Left kidney (tissue), 1 donor: ENCODE measurements at regions not wholly inside any gene's neighbourhood (a gene's known extent, or its start where the extent isn't known, plus 50 kb on each side); places are given as distances from the start of the nearest gene placed in this dataset.
A peak's percentile ranks its signal among the peaks of the same experiment; 100 is the strongest.
"Not testable (repeated sequence)": the region's sequence is repeated elsewhere in the genome, so short reads cannot be mapped to it uniquely, and the experiment has no call there.

Experiments used
- DNase-seq: peaks from one replicate; pipeline ENCODE4 v3.0.0-alpha.2; 2013

DNA sequence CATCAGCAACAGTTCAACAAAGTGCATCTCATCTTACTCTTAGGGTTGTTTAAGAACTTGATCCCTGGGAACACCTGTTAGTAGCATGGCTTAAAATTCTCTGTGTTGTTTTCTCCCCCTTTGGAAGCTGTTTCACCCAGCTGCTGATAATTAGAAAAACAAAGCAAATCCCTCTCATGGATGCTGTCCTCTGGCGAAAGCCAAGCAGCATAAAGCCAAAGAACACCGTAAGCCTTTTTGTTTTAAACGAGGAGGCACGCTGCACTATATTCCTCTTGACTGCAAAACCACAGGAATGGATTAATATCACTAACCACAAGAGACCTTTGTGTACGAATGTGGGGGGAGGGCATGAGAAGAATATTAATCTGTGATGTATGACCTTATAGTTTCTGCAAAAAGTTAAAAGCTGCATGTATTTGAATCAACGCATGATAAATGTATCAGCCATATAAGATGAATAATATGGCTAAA lies 923.2 kb downstream of the LTN1 start:
- no peak for DNase-seq

- no peak for DNase-seq
These were observed 924.0 kb downstream of the LTN1 start for GRCh38 chr21:28068455-28069358.

GRCh38 chr21:28066596-28067387 lies 925.9 kb downstream of the LTN1 start:
- peak; percentile 33 for DNase-seq

DNA sequence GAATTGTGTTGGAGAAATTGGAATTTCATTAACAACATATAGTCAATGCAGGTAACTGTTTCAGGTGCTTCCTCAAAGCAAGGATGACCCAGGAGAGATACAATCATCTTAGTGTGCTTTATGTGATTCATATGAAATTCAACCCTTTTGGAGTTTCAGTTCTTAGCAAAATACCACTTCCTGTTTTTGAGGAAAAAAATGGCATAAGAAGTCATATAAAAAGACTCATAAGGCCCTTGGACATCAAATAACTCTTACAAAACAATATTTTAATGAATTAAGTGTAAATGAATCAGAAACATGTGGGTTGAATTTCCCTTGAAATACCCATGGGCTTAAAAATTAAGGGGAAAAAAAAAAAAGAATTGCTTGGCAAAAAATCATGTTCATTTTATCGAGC lies 926.6 kb downstream of the LTN1 start:
- no peak for DNase-seq

DNA sequence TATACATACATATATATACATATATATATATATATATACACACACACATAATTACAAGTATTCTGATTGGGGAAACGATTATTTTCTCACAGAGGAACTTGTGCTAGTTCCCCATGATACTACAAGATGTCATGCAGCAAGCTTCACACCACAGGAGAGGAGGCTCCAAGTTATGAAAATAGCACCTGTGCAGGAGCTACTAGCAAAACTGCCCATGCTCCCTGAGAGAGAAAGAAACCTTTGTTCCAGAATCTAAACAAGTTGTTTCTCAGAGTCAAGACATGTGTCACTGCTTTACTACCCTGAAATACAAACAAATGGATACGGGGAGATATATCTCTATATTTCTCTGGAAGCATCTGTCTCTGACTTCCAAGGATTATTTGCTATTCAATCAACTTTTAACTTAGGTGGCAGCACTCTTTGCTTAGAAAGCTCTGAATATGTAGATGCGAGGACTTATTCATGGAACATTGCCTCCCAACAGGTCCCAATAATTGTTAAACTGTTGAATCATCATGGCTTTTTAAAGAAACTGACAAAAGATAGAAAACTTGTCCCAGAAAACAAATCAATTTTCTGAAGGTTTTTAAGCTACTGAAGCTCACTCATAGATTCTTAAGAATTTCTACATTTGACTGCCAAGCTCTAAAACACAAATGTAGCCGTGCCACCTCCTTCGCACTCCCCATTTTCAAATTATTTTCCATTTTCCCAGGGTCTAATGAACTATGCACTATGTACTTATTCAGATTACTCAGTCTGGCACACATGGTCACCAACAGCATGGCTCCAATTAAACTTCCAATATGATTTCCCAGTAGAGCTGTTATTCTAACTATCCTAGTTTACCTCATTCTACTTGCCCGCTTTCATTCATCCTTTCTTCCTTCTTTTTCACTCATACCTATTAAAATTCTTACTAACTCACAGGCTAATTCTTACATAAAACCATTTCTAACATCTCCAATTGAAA lies 929.1 kb downstream of the LTN1 start:
- no peak for DNase-seq

DNA sequence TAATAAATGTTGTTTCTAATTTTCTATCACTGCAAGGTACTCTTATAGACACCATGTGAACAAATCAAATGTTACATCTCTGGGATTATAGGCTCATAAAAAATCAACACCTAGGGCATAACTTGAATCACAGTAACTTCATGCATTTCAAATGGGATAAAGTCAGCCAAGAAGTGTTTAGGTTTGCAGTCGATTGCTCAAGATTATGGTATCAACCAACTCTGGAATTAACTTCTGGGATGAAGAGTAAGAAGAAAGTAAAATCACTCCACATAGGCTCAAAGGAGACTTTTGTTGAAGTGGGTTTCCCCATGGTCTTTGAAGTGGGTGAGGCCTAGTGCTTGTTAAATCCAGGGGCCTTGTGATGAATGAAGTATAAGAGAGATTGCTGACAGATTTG lies 939.7 kb downstream of the LTN1 start:
- DNase-seq = not testable (repeated sequence)

DNA sequence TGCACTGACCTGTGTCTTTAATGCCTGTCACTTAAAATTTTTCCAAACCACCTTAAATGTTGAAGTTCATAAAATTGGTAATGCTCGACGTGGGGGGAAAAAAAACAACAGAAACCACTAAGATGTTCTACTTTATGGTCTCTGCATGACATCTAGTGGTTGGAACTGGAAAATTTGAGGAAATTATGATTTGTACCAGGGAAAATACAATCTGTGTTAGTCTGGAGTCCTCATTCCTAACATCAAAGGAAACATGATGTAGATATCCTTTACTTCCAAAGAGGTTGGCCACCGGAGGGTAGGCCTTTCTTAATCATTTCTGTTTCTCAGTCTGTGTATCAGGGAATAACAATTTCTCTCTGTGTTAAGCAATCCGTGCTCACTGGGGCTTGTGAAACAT lies 941.0 kb downstream of the LTN1 start:
- peak; percentile 41 for DNase-seq

GRCh38 chr21:28035692-28036091 lies 957.0 kb downstream of the LTN1 start:
- not testable (repeated sequence) for DNase-seq

GRCh38 chr21:28034916-28035315 lies 957.8 kb downstream of the LTN1 start:
- not testable (repeated sequence) for DNase-seq

DNA sequence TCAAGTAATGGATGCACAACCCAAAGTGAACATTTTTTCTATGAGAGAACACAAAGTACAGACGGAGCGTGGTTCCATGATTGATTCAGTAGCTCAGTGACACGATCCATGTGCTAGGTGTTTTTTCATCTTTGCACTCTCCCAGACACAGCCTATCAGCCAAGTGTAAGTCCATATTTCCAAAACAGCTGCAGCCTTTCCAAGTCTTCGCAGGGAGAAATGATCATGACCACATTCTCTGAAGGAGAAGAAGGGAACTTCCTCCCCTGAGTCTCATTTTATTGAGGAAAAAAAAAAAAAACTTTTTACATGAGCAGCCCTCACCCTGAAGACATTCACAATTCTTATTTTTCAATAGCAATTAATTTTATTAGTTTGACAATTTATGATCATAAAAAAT lies 958.3 kb downstream of the LTN1 start:
- DNase-seq = peak; percentile 14

- not testable (repeated sequence) for DNase-seq
These were observed 960.0 kb downstream of the LTN1 start for GRCh38 chr21:28032652-28033051.

GRCh38 chr21:28031066-28031465 lies 961.6 kb downstream of the LTN1 start:
- DNase-seq = not testable (repeated sequence)

GRCh38 chr21:28025111-28025510 lies 967.6 kb downstream of the LTN1 start:
- no peak for DNase-seq

DNA sequence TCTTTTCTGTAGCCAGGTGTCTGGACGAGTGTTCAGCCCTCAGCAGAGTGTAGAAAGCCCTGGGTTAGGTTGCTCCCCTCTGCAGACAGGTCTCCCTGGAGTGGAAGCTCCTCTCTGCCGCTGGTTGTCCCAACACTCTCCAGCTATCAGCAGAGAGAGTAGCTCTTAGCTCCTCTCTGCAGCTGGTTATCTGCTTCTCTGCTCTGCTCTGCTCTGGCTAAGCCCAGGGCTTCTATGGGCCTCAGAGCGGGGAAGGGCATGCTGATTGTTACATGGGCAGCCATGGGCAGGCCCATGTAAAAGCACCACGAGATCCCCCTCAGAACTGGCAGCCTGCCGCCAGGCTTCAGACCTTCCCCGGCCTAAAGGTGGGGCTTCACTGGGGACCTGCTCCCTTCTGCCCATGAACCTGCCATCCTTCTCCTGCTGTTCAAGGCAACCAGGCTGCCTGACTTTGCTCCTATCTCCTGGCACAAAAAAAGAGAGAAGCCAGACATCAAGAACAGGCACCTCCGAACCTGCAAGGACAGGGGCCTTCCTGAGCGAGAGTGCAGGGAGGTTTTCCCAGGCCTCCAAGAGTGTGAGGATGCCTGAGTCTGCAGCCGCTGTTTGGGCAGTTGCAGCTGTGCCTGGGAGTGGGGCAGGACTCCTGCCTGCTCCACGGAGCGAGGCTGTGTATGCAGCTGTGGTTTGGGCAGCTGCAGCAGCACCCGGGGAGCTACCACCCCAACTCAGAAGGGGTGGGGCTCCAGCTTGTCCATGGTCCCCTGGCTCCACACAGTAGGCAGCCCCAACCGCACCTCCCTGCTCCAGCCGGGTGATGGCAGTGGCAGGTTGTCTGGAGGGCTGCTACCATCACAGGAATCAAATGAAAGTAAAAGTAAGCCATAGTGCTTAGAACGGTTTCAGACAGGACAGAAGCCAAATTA lies 973.7 kb downstream of the LTN1 start:
- no peak for DNase-seq

DNA sequence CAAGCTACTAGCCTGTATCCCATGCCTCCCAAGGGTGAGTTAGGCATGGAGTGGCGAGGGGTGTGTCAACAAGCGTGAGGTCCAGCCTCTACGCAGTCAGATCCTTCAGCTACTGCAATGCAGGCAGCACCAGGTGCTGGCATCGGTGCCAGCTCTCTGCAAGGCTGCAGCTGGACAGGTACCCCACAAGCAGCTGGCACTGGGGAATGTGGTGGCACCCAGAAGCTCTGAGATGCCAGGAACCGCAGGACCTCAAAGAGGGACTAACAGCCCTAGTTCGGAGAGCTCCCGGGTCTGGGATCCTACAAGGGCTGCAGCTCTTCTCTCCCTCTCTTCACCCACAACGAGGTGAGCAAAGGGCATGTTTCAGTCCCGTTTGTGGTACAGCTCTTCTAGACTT lies 974.5 kb downstream of the LTN1 start:
- no peak for DNase-seq

GRCh38 chr21:28016571-28016970 lies 976.1 kb downstream of the LTN1 start:
- DNase-seq = no peak

DNA sequence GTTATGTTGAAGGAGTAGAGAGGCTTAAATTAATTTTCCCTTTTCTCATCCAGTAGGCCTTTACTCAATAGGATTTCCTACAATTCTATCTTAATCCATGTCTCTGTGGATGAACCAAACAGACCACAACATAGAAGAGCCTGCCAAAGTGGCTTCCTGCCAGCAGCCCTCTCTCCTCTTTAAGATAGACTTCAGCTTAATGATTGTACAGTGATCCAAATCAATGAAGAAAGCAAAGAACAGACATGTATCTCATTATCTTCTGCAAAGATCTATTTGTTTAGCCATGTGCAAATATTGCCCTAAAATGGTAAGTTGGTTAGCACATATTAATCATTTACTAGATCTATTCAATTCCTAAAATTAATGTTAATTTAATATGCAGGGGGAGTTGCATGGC lies 979.6 kb downstream of the LTN1 start:
- DNase-seq = not testable (repeated sequence)

GRCh38 chr21:28011970-28012369 lies 980.7 kb downstream of the LTN1 start:
- DNase-seq = not testable (repeated sequence)

DNA sequence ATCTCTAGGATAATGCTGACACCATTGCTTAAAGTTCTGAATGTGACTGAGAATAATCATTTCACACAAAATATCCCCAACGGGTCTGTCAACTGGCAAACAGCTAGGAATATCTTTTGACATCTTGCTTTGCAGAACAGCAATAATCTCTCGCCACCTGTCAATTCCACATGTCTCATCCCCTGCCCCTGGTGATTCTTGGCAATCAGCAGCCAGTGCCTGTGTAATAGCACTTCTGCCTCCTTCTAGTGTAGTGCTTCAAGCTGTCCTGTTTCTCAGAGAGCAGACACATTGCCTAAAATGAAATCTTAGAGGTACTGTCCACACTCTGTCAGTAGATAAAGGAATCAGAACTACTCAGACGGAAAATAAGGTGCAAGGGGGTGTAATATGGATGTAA lies 984.4 kb downstream of the LTN1 start:
- not testable (repeated sequence) for DNase-seq

DNA sequence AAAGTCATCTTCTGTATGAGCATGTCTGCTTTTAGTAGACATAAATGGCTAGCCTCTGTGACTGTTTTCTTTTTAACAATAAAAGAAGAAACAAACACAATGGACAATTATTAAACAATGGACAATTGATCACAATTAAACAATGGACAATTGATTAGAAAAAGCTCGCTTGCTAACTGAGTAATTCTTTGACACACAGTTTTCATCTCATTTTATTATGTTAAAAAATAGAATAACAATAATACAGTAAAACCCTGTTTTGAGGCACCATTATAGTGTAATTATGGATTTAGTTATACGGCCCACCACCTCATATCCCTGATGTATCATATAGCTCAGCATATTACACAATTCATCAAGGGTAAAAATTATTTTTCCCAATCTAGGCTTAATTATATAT lies 989.0 kb downstream of the LTN1 start:
- not testable (repeated sequence) for DNase-seq

GRCh38 chr21:27996906-27997305 lies 995.8 kb downstream of the LTN1 start:
- not testable (repeated sequence) for DNase-seq
